Prostate gland (tissue), 2 donors: ENCODE measurements at regions not wholly inside any gene's neighbourhood (a gene's known extent, or its start where the extent isn't known, plus 50 kb on each side); places are given as distances from the start of the nearest gene placed in this dataset.
"Not testable (repeated sequence)": the region's sequence is repeated elsewhere in the genome, so short reads cannot be mapped to it uniquely, and the experiment has no call there.

ENCODE experiments used
- CTCF ChIP-seq, 4 experiments: fragments of 200-600 bp in 2 of 4; fragments of 450-650 bp in 2 of 4; sonication (generic) in 2 of 4; IDR thresholded peaks; 1 replicate in 3 of 4; 2 replicates in 1 of 4; pipeline ENCODE4 v1.5.1; 2016 to 2019; ENCODE audit warnings: antibody characterized with exemption in 4 of 4, mild to moderate bottlenecking in 2 of 4, moderate library complexity in 2 of 4
- POLR2A ChIP-seq: fragments of 450-650 bp; IDR thresholded peaks from one replicate; pipeline ENCODE4 v1.6.1; 2016; ENCODE audit warnings: antibody characterized with exemption, mild to moderate bottlenecking
- POLR2AphosphoS5 ChIP-seq: sonication (generic); formaldehyde crosslinking; IDR thresholded peaks from one replicate; pipeline ENCODE4 v1.6.1; 2017; ENCODE audit warnings: antibody characterized with exemption

DNA sequence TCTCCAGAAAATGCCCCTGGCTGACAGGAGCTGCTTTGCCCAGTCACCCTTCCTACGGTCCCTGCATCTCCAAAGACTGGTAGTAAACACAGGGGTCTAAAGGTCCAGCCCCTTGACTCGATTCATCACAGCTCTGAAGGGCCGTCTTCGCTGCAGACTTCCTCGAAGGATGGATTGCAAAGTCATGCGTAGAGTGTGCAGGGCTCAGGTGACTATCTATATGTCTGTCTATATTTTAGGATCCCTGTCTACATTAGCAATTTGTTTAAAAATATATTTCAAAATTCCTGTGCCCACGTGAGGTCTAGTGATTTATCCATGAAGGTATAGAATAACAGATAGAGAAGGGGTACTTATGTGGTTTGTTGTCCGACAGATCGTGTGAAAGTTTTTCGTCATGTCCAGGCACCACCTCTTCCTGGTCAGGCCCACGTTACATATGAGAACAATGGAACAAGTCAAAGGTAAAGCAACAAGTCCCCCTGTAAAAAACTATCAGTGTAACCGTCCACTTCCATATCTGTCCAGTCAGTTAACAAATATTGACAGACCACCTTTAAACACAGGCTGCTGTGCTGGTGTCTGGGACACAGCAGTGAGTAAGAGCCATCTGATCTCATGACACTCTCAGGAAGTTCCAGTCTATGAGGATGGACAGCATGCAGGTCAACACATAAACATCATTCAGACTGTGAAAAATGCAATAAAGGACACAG lies 127.7 kb upstream of the SULF2 start:
- not testable (repeated sequence) for TF ChIP-seq CTCF (IDR thresholded peaks at IDR 0.05); POLR2A; POLR2AphosphoS5
